Lower leg skin (tissue), 4 donors: ENCODE measurements at regions not wholly inside any gene's neighbourhood (a gene's known extent, or its start where the extent isn't known, plus 50 kb on each side); places are given as distances from the start of the nearest gene placed in this dataset.

Experiments
- DNase-seq, 2 donors: peaks; one replicate each; pipeline ENCODE4 v3.0.0-alpha.2; 2019; ENCODE audit warnings: low spot score in 2 of 2
- H3K4me3 ChIP-seq: fragments of 200-600 bp; sonication (generic); 2 replicates; pipeline ENCODE4 v1.5.1; 2017; ENCODE audit warnings: mild to moderate bottlenecking, low read depth; ENCODE audit not compliant: poor library complexity, severe bottlenecking
- POLR2A ChIP-seq, 2 donors: fragments of 450-650 bp; IDR thresholded peaks; one replicate each; pipeline ENCODE4 v1.6.1; 2016 to 2017; ENCODE audit warnings: antibody characterized with exemption in 2 of 2, mild to moderate bottlenecking in 1 of 2, moderate library complexity in 1 of 2
- WGBS, 2 donors: methylation state at CpG; one replicate each; pipeline ENCODE4 v1.1.5; 2018; 5-methylcytosine and 5-hydroxymethylcytosine counted together
- intact Hi-C: fragments of 100-400 bp; cut with DNase I; formaldehyde crosslinking; loops from one replicate; pipeline ENCODE4 v1.15.0; 2023; ENCODE audit warnings: low total_unique reads
- TF ChIP-seq, protein P1 (sequence below), 3 donors: fragments of 450-650 bp; IDR thresholded peaks; one replicate each; pipeline ENCODE4 v1.5.1; 2016; ENCODE audit warnings: antibody characterized with exemption in 3 of 3, mild to moderate bottlenecking in 3 of 3, moderate library complexity in 2 of 3

DNA sequence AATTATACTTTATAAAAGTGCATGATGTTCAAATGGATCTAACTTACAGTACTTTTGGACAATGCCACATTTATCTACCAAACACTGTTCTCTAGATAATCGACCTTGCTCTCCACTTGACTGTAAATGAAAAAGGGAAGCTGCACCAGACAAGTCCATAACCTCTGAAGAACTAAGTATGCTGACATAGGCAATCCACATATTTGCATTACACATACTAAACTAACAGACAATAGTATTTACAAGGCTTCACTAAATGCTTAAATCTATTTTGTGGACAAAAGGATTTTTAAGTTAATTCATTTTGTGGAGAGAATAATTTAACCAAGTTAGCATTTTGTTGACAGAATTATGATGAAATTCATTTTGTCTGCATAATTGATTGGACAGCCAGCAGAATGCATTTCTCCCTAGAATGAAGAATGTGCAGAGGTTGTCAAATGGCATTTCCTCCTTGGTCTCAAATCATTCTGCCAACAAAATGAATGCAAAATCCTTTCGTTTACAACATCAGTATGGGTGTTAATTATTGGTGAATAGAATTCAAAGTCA, 520.9 kb downstream of the CPS1 start:
- WGBS, 2 donors, result 43 to 45% methylated on average over 2 of the region's 2 CpGs
- no peak overlapping the region for H3K4me3 ChIP-seq
- DNase-seq, result no peak
- intact Hi-C loops, result no loop called here
- TF ChIP-seq, protein P1, sequence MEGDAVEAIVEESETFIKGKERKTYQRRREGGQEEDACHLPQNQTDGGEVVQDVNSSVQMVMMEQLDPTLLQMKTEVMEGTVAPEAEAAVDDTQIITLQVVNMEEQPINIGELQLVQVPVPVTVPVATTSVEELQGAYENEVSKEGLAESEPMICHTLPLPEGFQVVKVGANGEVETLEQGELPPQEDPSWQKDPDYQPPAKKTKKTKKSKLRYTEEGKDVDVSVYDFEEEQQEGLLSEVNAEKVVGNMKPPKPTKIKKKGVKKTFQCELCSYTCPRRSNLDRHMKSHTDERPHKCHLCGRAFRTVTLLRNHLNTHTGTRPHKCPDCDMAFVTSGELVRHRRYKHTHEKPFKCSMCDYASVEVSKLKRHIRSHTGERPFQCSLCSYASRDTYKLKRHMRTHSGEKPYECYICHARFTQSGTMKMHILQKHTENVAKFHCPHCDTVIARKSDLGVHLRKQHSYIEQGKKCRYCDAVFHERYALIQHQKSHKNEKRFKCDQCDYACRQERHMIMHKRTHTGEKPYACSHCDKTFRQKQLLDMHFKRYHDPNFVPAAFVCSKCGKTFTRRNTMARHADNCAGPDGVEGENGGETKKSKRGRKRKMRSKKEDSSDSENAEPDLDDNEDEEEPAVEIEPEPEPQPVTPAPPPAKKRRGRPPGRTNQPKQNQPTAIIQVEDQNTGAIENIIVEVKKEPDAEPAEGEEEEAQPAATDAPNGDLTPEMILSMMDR (IDR thresholded peaks at IDR 0.05), result no peak
- TF ChIP-seq POLR2A (IDR thresholded peaks at IDR 0.05), result no peak

DNA sequence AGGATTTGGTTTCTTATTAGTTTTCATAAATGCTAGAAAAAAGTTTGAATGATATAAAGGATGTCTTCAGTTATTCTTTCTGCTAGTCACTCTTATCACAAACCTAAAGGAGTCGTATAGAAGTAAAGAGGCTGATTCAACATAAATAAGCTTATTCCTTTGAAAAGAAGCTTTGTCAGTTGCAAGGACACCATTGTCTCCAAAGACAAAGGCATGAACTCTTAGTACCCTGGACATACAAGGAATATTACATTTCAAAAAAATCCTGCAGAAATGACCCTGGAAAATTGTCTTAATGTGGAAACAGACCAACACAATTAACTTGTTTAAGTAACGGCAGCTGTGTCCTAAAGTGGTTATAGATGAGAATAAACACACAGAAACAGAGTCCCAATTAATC, 528.0 kb downstream of the CPS1 start:
- intact Hi-C loops, result no loop called here
- WGBS, 2 donors, result 73 to 74% methylated on average over 2 of the region's 2 CpGs
- no peak for TF ChIP-seq POLR2A (IDR thresholded peaks at IDR 0.05)
- TF ChIP-seq, protein P1 (IDR thresholded peaks at IDR 0.05), result no peak
- no peak overlapping the region for H3K4me3 ChIP-seq
- DNase-seq, result no peak

DNA sequence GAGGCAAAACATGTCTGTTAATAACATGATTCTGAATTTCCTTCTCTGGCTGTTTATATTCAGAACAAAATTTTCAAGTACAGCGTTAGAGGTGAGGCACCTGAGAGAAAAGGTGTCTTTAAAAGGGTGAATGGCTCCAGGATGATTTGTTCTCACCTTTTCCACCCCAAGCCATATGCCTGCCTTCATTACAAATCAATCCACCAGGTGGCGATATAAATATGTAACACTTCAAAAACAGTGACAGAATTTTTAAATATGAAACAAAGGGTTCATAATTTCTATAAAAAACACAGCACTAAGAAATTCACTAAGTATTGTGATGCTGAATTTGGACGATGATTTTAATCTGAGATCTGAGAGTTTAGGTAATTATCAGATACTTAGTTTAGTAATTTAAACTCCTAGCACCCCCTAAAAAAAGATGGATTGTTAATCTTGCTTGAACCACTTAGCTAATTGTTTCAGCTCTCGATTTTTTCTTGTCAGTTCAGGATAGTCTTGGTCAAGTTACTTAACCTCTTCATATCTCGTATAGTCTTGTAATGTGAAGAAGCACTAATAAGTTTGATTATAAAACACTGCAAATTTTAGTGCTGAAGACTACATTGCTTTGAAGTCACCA, 528.8 kb downstream of the CPS1 start:
- no peak overlapping the region for H3K4me3 ChIP-seq
- 15 to 18% methylated on average over 5 of the region's 5 CpGs for WGBS, 2 donors
- DNase-seq, result no peak
- intact Hi-C loops, result no loop called here
- TF ChIP-seq, protein P1 (IDR thresholded peaks at IDR 0.05), result no peak
- no peak for TF ChIP-seq POLR2A (IDR thresholded peaks at IDR 0.05)

DNA sequence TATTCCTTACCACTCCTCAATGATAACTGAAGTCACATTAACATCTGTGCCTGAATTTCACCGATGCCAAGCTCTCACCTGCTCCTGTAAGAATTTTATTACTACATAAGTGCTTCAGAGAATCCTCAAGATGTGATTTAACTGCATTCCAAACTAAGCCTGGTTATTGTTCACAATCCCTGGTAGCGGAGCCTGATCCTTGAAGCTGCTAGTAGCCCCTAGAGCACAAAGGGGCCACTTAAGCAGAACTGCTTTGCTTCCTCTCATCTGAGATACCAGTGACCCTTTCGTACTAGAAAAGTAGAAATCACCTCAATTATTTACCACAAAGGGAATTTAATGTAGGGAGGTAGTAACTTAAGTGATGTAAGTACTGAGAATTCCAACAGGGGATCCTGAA, 529.6 kb downstream of the CPS1 start:
- no peak for TF ChIP-seq POLR2A (IDR thresholded peaks at IDR 0.05)
- TF ChIP-seq, protein P1 (IDR thresholded peaks at IDR 0.05), result no peak
- WGBS, 2 donors, result 54 to 63% methylated on average over 3 of the region's 3 CpGs
- no peak for DNase-seq
- intact Hi-C loops, result no loop called here
- no peak overlapping the region for H3K4me3 ChIP-seq

DNA sequence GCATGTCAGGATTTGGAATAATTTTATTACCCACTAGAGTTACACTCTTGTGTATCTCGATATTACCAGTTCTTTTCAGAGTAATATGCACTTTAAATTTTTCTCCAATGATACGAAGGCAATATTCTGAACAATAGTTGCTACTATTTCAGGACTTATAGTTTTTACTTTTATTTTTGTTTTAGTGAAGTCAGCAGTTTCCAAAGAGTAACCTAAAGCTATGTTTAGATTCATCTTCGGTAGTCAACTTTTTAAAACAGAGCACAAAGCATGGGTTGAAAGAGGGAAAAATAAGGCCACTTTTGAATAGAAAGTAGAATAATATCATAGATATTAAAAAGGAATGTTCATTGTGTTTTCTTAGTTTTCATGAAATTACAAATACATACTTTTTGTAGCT, 532.7 kb downstream of the CPS1 start:
- WGBS, 2 donors, result 84 to 85% methylated on average over 3 of the region's 3 CpGs
- DNase-seq, result no peak
- intact Hi-C loops, result no loop called here

More for the DNA sequence above, 532.7 kb downstream of the CPS1 start:
- TF ChIP-seq, protein P1 (IDR thresholded peaks at IDR 0.05), result no peak
- no peak for TF ChIP-seq POLR2A (IDR thresholded peaks at IDR 0.05)
- H3K4me3 ChIP-seq, result no peak overlapping the region
